Activated naive CD8-positive, alpha-beta T cell treated with anti-CD3 and anti-CD28 coated beads, Interleukin-2, amount 50 U/mL, for 16 hours (primary cell): ENCODE measurements at regions not wholly inside any gene's neighbourhood (a gene's known extent, or its start where the extent isn't known, plus 50 kb on each side); places are given as distances from the start of the nearest gene placed in this dataset.
"Not testable (repeated sequence)": the region's sequence is repeated elsewhere in the genome, so short reads cannot be mapped to it uniquely, and the experiment has no call there.

Experiments
- DNase-seq: peaks from one replicate; pipeline ENCODE4 v3.0.0-alpha.2; 2020; ENCODE audit warnings: low read depth, low spot score

GRCh38 chr12:68422956-68423574, 90.9 kb upstream of the MDM1 start:
- no peak for DNase-seq

GRCh38 chr12:68425998-68426397, 93.8 kb upstream of the MDM1 start:
- no peak for DNase-seq

- no peak for DNase-seq
These were observed 96.0 kb upstream of the MDM1 start for GRCh38 chr12:68428211-68428610.

- DNase-seq, result no peak
These were observed 96.8 kb upstream of the MDM1 start for GRCh38 chr12:68428724-68429501.

GRCh38 chr12:68429696-68430095, 97.5 kb upstream of the MDM1 start:
- no peak for DNase-seq

- DNase-seq, result no peak
These were observed 99.6 kb upstream of the MDM1 start for GRCh38 chr12:68431786-68432185.

GRCh38 chr12:68432622-68433021, 100.5 kb upstream of the MDM1 start:
- no peak for DNase-seq

GRCh38 chr12:68434391-68435298, 102.5 kb upstream of the MDM1 start:
- no peak for DNase-seq

GRCh38 chr12:68435299-68435637, 103.1 kb upstream of the MDM1 start:
- DNase-seq, result no peak

- no peak for DNase-seq
These were observed 103.7 kb upstream of the MDM1 start for GRCh38 chr12:68435816-68436215.

GRCh38 chr12:68438601-68439000, 106.4 kb upstream of the MDM1 start:
- no peak for DNase-seq

- DNase-seq, result no peak
These were observed 107.3 kb upstream of the MDM1 start for GRCh38 chr12:68439368-68440045.

- DNase-seq, result no peak
These were observed 108.0 kb upstream of the MDM1 start for GRCh38 chr12:68440068-68440581.

GRCh38 chr12:68441167-68441566, 109.0 kb upstream of the MDM1 start:
- no peak for DNase-seq

- not testable (repeated sequence) for DNase-seq
These were observed 110.3 kb upstream of the MDM1 start for GRCh38 chr12:68442353-68442972.

GRCh38 chr12:68443695-68444094, 111.5 kb upstream of the MDM1 start:
- not testable (repeated sequence) for DNase-seq

- DNase-seq, result no peak
These were observed 113.7 kb upstream of the MDM1 start for GRCh38 chr12:68445824-68446223.

GRCh38 chr12:68446384-68446783, 114.2 kb upstream of the MDM1 start:
- no peak for DNase-seq

GRCh38 chr12:68446901-68447796, 115.0 kb upstream of the MDM1 start:
- no peak for DNase-seq

GRCh38 chr12:68447797-68448260, 115.7 kb upstream of the MDM1 start:
- DNase-seq, result no peak
